Islet of Langerhans (tissue), 1 donor: ENCODE measurements at regions not wholly inside any gene's neighbourhood (a gene's known extent, or its start where the extent isn't known, plus 50 kb on each side); places are given as distances from the start of the nearest gene placed in this dataset.
"Not testable (repeated sequence)": the region's sequence is repeated elsewhere in the genome, so short reads cannot be mapped to it uniquely, and the experiment has no call there.

Experiments used
- FAIRE-seq: peaks from one replicate; lab custom pipeline; 2011; peaks lifted over from hg19 to GRCh38; lab: Jason Lieb, UNC

- FAIRE-seq: no peak
Observed at GRCh38 chr18:65671621-65672415, 79.0 kb upstream of the CDH7 start.

DNA sequence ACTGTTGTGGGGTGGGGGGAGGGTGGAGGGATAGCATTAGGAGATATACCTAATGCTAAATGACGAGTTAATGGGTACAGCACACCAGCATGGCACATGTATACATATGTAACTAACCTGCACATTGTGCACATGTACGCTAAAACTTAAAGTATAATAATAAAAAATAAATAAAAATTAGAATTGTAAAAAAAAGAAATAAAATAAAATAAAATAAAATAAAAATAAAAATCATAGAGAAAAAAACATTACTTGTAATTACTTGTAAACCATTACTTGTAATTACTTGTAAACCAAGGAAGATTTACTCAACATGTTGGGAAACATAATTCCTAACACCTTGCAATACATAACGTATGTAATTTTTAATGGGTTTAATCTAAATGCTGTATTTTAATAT is 80.7 kb upstream of the CDH7 start:
- FAIRE-seq: not testable (repeated sequence)

DNA sequence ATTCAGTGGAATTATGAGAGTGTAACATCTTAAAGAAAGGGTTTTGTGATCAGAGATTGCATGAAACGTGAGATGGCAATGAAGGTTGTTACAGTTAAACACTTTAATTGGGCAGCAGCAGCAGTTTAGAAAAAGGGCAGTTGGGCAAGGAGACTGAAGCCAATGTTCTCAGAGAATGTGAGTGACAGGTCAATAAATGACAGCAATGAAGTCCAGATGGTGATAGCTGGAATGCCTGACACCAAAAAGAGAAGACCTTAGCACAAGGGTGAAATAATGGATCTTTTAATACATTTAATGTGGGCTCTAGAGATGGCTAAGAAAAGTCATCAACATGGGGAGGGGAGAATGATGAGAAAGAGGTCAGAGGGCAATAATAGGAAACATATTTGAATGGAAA is 89.4 kb upstream of the CDH7 start:
- no peak for FAIRE-seq

DNA sequence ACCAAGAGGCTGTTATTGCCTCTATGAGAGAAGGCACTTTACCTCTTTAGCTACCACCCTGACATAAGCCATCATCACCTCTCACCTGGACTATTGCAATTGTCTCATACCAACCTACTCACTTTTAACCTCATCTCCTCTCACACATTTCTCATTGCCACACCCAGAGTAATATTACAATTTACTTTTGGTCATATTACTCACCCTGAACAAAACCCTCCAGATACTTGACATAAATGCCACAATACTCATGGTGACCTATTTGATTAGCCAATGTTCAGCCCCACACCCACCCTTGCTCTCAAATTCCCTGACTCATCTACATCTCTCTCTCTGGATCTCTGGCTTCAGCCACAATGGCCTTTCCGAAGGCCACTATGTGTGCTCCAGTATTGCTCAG is 90.9 kb upstream of the CDH7 start:
- no peak for FAIRE-seq

- no peak for FAIRE-seq
Observed at GRCh38 chr18:65659312-65659711, 91.5 kb upstream of the CDH7 start.

- FAIRE-seq: no peak
Observed at GRCh38 chr18:65651192-65651591, 99.6 kb upstream of the CDH7 start.

DNA sequence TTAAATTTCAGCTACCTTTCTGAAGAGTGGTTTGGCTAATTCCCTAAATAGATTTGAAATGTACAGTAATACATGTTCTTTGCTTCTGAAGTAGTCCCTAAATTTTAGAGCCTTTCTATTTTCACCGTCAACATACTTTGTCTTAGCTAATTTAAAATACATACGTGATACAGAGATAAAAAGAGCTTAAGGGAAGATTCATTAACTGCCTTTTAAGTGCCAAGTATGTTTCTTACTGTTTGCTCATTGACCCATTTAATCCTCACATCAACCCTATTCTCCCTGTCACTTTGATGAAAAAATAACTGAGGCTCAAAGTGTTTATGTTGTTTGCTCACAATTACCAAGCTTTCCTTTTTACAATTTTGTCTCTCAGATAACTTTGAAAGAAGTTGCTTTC is 118.6 kb upstream of the CDH7 start:
- no peak for FAIRE-seq

- no peak for FAIRE-seq
Observed at GRCh38 chr18:65631766-65632165, 119.0 kb upstream of the CDH7 start.

DNA sequence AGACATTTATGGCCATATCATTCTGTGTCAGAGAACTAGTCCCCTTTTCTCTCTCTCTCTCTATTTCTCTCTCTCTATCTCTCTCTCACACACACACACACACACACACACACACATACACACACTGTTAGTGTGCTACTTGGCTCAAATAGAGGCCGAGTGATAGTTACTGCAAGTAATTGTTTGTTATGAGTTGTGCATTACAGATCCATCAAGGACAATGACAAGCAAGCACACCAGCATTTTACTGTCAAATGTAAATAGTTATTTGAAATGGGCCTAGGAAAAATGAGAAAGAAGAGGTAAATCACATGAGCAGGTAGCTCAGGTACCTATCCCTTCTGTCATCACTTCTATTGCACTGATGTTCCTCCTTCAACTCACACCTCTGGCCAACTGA is 122.4 kb upstream of the CDH7 start:
- no peak for FAIRE-seq

GRCh38 chr18:65623676-65624075 is 127.1 kb upstream of the CDH7 start:
- no peak for FAIRE-seq

- no peak for FAIRE-seq
Observed at GRCh38 chr18:65622436-65622835, 128.4 kb upstream of the CDH7 start.

DNA sequence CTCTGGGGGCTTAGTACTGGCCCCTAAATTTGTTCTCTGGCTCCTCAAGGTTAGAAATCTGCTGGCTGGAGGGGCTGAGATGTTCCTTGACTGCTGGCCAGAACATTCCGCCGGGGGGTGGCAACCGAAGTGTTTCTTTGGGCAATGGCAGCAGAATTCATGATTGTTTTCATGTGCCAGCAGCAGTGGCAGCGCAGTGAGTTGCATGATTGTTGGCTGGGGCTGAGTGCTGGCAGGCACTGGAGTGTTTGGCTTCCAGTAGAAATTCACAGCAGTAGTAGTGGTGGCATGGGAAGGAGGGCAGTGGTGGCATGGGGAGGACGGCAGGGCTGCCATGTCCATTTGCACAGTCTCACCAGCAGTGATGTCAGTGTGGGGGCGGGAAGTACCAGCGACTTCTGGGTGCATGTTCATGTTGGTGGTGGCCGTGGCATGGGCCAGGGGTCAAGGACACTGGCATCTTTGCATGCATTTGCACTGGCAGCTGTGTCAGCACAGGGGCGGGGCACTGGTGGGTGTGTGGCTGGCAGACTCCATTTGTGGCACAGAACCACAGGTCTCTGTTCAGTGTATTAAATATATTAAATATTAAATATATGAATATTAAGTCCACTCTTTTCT is 130.6 kb upstream of the CDH7 start:
- FAIRE-seq: no peak

DNA sequence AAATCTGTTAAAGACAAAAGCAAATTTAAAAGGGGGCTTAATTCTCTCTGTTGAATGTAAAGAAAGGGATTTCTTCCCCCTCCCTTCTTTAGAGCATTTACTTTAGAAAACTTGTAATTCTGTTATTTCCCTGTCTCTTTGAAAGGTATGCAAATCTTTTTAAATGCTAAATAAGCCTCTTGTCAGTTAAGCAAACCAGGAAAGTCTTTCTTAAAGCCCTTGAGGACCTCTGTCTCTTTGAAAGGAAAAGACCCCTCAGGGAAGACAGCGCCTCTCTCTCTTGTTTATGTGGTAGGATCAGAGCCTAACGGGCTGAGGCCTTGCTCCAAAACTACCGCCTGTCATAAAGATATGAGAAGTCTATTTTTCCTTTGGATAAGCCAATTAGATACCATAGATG is 139.9 kb upstream of the CDH7 start:
- FAIRE-seq: no peak

GRCh38 chr18:65608471-65608870 is 142.3 kb upstream of the CDH7 start:
- no peak for FAIRE-seq

DNA sequence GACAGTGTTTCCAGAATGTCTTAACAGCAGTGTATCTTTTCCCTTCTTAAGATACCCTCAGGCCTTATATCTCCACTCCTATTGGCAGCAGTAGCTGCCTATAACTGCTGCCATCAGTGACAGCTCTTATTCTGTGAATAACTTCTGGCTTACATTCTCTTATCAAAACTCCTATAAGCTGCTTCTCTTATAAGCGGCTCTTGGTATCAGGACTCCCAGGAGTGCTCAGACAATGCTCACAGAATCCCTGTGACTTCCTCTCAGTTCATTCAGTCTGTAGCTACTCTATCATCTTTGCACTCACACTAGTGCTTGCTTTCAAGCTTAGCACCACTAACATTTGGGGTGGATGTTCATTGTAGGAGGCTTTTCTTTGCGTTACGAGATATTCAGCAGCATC is 143.7 kb upstream of the CDH7 start:
- no peak for FAIRE-seq

DNA sequence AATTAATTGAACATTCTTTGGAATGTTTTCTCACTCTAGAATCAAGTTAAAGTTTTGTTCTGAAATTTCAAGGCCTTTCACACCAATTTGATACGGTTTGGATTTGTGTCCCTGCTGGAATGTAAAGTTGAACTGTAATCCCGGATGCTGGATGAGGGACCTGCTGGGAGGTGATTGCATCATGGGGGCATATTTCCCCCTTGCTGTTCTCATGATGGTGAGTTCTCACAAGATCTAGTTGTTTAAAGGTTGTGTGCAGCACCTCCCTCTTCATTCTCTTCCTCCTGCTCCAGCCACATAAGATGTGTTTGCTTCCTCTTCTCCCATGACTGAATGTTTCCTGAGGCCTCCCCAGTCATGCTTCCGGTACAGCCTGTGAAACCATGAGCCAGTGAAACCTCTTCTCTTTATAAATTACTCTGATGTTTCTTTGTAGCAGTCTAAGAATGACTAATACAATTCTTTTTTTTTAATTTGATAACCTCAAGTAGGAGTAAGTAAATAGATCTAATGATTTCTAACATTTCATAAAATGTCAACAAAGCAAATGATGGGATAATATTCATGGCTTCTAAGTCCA is 144.2 kb upstream of the CDH7 start:
- no peak for FAIRE-seq

DNA sequence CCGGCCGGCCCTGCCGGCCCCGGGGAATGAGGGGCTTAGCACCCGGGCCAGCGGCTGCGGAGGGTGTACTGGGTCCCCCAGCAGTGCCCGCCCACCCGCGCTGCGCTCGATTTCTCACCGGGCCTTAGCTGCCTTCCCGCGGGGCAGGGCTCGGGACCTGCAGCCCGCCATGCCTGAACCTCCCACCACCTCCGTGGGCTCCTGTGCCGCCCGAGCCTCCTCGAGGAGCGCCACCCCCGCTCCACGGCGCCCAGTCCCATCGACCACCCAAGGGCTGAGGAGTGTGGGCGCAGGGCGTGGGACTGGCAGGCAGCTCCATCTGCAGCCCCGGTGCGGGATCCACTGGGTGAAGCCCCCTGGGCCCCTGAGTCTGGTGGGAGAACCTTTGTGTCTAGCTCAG is 145.5 kb upstream of the CDH7 start:
- not testable (repeated sequence) for FAIRE-seq

GRCh38 chr18:65601775-65602174 is 149.0 kb upstream of the CDH7 start:
- FAIRE-seq: no peak

DNA sequence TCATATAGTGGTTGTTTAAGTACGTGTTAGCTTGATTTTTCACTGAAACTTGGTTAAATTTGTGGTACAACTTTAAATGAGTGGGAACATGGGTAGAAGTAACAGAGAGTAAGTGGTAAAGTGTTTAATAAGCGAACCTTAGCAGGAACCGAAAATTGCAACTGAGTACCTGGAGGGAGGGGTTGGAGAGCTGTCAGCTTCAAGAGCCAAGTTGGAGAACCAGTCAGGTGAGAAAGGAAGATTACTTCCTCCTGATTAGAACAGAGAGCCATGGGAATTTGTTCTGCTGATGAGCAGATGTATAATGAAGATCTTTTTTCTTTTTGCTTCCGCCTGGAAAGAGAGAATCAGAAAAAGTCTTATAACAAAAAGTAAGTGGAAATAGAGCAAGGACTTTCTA is 158.4 kb upstream of the CDH7 start:
- FAIRE-seq: no peak

GRCh38 chr18:65587491-65587890 is 163.3 kb upstream of the CDH7 start:
- no peak for FAIRE-seq

DNA sequence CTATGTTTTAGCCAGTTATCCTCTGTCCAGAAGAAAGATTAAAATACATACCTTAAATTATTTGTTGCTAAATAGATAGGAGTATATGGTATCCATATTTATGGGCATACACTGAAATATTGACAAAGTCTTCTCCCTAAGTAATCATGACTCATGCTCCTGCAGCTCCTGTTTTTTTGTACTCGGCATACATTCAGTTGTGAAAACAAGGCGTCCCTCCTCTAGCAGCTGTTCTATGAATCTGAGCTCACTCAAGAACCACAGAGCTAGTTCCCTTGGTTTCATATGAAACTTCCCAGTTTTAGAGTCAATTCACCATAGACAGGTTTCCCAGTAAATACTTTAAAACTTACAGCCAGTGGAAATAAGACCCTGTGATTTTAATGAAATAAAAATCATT is 168.7 kb upstream of the CDH7 start:
- not testable (repeated sequence) for FAIRE-seq

GRCh38 chr18:65568866-65569265 is 181.9 kb upstream of the CDH7 start:
- FAIRE-seq: no peak

DNA sequence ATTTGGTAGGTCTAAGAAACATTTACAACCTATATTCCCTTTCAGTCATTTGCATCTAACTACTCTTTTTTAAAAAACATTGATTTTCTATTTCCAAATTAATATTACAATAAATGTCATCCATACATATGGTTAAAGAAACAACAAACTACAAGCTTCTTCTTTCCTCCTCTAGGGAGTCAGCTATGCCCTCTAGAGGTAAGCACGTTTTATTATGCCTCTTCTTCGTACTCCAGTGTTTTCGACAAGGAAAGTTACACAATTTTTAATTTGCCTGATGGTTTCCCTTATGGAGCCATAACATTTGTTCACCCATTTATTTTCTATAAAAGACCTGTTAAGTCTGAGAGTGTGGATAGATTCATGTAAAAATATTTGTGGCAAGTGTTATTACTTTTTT is 183.4 kb upstream of the CDH7 start:
- no peak for FAIRE-seq

DNA sequence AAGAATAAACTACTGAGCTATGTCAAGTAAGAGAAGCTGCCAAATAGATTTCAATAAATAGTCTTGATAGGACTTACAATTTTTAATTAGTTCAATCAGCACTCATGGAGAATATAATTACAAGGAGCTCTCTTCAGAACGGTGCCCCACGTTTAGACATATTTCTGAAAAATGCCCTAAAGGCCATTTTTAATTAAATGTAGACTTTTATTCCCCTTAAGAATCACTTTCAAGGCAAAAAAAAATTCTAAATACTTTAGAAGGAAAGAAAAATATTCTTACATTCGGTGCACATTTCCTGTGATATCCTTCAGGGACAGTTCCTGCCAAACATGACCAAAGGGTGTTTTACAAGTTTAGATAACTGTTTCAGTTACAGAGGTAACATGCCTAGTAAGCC is 202.5 kb upstream of the CDH7 start:
- FAIRE-seq: no peak
